GM21529 (cell line): ENCODE measurements at regions not wholly inside any gene's neighbourhood (a gene's known extent, or its start where the extent isn't known, plus 50 kb on each side); places are given as distances from the start of the nearest gene placed in this dataset.

Experiments used
- ATAC-seq: cut with Tn5 transposase; IDR thresholded peaks from one replicate; pipeline ENCODE4 v1.9.1; 2021; ENCODE audit not compliant: unreplicated experiment

- ATAC-seq = no peak
These were observed 52.4 kb upstream of the AGPS start for GRCh38 chr2:177340158-177340557.

DNA sequence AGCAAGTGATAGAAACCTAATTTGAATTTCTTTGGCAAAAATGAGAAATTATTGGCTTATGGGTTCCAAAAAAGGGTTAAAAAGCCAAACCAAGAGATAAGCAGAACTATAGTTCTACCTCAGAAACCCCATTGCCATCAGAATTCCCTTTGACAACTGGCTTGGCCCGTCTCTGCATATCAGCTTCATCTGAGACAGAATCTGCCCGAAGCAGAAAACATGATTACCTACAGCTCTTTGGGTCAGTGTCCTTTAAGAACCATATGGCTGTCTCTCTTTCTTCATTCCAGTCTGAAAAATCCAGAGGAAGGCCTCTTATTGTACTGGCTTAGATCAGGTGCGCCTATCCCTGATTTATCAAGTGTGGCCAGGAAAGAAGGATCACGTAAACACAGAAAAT lies 49.8 kb upstream of the AGPS start:
- no peak for ATAC-seq
